ENCODE measurements at regions not wholly inside any gene's neighbourhood (a gene's known extent, or its start where the extent isn't known, plus 50 kb on each side); places are given as distances from the start of the nearest gene placed in this dataset.

DNA sequence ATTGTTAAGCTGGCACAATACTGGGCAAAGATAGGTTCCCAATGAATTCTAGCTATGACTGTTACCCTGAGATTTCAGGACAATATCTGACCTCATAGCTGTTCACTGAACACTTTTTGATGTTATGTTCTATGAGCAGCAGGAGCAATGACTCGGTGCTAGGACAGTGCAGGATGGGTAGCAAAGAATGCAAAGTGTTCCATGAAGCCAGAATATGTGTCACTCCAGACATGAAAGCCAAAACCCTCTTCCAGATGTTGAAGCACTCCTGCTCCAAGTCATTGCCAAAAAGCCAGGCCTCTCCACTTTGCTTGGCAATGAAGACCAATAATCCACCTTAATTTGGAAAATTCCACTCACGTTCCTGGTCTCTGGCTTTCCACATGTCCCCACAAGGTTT is 300.9 kb upstream of the CPEB2 start:
- no peak for DNase-seq (ENCODE audit: low spot score)

DNA sequence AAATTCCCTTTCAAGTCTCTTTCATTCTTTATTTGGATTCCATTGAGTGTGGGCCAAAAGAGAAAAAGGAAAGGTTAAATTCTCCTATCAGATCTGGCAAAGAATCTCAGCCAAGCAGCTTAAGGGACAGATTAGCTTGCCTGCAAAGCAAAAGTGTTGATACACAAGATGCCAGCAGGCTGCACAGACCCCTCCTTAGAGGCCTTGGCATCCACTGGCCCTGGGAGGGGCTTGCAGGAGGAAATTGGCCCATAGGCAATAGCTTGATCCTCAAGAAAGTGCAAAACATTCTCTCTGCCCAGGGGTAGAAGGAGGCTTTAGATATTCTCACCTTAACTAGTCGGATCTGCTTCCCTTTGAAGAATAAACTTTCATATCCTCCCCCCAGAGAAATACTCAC is 300.4 kb upstream of the CPEB2 start:
- DNase-seq (ENCODE audit: low spot score) = no peak

DNA sequence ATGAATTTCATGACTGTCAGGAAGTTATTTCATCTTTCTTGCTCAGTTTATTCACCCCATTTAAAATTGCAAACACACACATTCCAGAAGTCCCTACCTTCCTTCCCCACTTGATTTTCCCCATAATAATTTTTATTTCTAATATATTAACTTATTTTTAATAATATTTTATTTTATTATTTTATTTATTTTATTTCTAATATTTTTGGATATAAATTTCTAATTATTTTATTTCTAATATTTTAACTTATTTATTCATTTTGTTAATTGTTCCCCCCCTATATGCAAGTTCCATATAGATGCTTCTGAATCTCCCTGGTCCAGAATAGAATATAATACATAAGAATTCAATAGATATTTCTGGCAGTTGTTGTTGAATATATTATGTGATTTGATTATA is 293.7 kb upstream of the CPEB2 start:
- no peak for DNase-seq (ENCODE audit: low spot score)

DNA sequence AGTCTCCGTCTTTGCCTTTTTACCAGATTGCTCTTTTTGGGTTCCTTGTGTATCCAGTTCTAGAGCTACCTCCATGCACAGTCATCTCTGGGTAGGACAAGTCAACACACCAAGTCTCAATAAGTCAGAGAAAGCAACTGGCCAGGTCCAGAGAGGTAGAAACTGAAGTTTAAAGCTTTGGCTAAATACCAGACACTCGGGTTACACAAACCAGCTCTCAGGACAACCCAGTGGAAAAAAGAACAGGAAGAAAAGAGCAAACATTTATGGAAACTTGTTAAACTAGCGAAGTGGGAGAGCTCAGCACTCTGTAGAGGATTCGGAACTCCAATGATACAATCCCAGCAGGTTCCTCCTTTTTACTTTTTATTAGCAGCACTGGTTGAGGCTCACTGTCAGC is 291.0 kb upstream of the CPEB2 start:
- DNase-seq (ENCODE audit: low spot score) = no peak

DNA sequence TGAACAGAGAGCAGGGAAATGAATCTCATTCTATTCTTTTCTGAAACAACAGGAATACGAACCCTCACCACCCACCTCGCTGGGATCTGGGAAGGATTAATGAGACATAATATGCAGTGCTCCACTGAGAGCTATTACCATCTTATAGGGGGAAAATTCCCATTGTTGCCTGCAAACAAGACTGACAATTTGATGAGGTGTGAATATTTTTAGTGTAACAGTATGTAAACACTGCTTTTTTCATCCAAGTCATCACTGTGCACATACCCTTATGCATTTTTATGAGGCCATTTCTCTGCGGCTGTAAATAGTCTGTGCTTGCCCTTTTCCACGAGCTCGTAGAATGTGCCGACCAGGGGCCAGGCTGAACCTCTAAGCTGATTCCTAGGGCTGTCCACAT is 285.6 kb upstream of the CPEB2 start:
- DNase-seq (ENCODE audit: low spot score) = no peak

DNA sequence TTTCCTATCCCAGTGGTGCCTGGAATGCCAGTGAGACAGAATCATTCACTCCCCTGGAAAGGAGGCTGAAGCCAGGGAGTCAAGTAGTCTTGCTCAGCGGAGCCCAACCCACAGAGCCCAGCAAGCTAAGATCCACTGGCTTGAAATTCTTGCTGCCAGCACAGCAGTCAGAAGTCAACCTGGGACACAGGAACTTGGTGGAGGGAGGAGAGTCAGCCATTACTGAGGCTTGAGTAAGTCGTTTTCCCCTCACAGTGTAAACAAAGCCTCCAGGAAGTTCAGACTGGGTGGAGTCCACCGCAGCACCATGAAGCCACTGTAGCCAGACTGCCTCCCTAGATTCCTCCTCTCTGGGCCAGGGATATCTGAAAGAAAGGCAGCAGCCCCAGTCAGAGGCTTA is 283.2 kb upstream of the CPEB2 start:
- DNase-seq (ENCODE audit: low spot score) = no peak

DNA sequence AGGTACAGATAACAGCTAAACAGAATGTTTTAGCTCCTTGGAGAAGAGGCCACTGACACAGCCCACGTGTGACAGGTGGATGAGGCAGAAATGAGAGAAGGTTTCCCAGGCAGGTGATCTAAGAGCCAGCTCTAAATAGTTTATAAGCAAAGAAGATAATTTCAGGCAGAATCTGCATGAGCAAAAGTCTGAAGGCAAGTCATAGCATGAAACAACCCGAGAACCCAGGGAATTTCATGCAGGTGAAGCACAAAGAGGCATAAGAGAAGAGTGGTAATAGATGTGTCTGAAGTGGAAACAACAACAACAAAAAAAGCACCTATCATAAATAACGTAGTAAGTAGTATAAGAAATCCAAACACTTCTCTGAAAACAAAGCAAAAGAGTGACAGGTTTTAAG is 275.8 kb upstream of the CPEB2 start:
- no peak for DNase-seq (ENCODE audit: low spot score)

DNA sequence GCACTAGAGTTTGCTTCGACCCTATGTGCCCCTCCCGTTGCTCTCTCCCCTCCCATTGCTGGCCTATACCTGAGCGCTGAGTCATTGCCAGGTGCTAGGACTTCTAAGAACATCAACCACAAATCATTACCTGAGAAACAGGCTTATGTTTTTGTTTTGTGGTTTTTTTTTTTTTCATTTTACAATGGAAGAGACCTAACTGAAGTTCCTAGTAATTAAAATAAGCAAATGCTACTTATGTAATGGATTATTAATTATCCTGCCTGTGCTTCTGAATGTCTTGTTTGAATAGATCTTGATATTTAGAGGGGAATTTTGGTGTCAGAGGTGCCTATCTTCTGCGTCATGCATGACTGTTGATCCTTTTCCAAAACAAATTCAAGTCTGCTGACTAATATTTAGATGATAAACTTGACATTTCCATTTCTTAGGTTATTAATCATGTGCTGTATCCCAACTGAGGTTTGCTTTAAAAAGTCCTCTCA is 275.4 kb upstream of the CPEB2 start:
- no peak for DNase-seq (ENCODE audit: low spot score)

DNA sequence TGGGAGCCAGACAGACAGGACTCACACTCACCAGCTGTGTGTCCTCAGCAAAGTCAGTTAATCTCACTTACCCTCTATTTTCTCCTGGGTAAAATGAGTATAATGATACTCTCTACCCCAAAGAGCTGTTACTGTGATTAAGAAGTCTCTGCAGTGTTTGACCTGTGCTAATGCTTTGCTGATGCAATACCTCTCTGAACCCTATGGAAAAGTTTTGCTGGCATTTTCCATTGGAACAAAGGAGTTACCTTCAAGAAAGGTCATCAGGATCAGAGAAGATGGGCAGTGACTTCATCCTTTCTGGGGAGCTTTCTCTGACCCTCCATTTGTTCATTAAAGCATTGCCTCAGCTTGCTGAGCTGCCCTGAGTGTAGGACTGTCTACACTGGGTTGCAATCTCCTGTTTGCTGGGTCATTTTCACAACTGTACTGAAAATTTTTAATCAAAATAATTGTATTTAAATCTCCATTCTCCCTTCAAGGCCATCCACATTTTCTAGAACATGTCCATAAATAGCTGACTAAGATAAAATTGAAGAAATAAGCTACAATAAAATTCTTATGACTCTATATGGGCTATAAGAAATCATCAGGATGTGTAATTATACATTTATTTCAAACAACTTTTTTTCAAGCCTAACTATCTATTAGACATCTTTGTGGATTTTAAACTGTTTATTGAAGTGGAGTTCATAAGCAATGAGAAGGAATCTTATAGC is 272.8 kb upstream of the CPEB2 start:
- DNase-seq (ENCODE audit: low spot score) = no peak

DNA sequence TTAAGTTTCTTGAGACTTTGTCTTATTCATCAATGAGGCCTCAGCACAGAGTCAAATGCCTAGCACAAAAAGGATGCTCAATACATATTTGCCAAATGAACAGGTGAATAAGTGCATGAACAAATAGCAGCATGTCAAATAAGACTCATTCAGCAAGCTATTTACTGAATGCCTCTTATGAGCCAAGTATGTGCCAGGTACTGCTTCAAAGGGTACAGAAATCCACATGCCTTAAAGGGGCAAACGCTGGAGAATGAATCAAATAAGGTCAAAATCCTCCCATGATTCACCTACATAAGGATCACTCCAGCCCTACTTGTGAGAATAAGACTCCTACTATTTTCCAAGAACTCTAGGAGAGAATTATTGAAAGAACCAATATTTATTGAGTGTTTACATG is 260.2 kb upstream of the CPEB2 start:
- DNase-seq (ENCODE audit: low spot score) = no peak

DNA sequence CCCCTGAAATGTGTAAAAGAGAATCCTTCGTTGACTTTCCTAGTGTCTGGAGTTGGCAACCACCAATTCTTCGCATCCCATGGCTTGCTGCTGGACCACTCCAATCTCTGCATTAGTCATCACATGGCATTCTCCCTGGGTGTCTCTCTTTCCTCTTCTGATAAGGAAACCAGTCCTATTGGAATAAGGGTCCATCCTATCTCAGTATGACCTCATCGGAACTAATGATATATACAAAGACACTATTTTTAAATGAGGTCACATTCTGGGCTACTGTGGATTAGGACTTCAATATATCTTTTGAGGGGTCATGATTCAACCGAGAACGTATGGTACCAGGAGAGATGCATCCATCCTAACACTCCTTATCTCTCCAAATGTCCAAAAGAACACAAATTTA is 259.1 kb upstream of the CPEB2 start:
- DNase-seq (ENCODE audit: low spot score) = no peak

DNA sequence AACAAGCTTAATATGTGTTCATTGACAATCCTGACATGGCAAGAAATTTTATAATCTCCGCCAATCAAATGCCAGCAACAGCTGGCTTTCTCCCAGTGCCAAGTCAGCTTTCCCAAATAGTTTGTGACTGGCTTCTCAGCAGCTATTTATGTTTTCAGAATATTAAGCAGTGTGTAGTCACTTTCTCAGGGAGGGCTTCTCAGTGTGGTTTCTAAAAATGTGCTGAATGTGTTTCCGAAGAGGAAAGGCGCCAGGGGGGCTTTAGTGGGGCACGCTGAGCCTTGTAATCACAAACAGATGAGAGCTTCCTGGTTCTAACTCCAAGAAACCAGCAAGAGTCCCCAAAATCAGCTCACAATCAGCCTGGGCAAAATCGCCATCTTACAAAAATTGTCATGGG is 258.7 kb upstream of the CPEB2 start:
- DNase-seq (ENCODE audit: low spot score) = no peak

DNA sequence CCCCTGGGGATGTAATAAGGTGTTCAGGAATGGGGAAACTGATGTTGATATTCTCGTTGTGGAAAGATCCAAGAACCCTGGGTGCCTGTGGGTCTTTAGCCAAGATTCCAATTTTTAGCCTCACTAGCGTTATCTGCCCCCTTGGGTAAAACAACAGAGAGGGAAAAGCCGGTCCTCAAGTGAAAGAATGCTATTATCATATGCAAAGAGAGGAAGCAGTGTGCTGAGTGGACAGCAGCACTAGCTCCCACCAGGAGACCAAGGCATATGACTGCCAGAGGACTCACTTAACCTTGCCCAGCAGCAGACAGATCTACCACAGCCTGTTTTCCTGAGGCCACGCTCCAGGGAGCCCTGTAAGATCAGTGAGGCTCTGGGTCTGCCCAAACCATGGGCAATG is 257.9 kb upstream of the CPEB2 start:
- no peak for DNase-seq (ENCODE audit: low spot score)

DNA sequence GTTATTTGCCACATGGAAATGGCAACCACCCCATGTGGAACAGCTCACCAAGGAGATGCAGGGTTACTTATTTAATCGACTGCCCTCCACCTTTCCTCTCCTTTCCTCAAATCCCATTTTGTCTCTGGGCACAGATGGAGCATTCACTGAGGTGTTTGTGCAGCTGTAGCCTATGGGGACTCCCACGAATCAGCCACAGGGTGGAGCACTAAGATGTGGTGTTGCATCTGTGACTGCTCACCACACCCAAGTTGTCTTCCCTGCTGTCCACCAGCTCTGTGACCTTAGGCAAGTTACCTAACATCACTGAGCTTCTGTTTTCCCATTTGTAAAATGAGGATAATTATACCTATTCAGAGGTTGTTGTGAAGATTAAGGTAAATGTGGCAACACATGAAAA is 252.4 kb upstream of the CPEB2 start:
- DNase-seq (ENCODE audit: low spot score) = no peak

DNA sequence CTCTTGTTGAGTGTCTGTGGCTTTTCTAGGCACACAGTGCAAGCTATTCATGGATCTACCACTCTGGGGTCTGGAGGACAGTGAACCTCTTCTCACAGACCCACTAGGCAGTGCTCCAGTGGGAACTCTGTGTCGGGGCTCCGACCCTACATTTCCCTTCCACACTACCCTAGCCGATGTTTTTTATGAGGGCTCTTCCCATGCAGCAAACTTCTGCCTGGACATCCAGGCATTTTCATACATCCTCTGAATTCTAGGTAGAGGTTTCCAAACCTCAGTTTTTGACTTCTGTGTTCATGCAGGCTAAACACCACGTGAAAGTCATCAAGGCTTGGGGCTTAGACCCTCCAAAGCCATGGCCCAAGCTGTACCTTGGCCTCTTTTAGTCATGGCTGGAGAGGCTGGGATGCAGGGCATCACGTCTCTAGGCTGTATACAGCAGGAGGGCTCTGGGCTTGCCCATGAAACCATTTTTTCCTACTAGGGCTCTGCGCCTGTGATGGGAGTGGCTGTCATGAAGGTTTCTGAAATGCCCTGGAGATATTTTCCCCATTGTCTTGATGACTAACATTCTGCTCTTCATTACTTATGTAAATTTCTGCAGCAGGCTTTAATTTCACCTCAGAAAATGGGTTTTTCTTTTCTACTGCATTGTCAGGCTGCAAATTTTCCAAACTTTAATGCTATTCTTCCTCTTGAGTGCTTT is 249.8 kb upstream of the CPEB2 start:
- DNase-seq (ENCODE audit: low spot score) = no peak

DNA sequence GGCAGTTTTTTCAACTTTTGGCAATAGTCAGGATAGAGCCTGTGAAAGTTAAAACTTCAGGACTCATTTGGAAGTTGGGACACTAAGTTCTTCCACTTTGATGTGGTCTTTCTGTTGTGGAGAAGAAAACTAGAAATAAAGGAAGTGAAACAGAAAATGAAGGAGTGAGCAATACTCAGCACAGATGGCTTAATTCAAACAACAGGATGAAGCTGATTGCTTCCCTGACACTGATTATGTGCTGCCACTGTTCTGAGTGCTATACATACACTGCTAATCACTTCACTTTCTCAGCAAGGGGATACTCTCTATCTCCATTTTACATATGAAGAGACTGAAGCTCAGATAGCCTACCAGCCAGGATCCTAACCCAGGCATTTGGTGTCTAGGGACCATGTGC is 235.1 kb upstream of the CPEB2 start:
- DNase-seq (ENCODE audit: low spot score) = no peak

DNA sequence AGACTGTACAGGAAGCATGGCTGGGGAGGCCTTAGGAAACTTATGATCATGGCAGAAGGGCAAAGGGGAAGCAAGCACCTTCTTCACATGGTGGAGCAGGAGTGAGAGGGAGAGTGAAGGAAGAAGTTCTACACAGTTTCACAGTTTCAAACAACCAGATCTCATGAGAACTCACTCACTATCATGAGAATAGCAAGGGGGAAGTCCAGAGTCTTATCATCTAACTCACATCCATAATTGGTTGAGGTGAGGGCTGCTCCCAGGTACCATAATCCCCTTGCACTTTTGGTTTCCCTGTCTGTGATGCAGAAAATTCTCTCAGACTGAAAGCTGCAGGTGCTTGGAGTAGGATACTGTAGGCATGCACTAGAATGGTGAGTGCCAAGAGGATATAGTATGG is 233.8 kb upstream of the CPEB2 start:
- DNase-seq (ENCODE audit: low spot score) = no peak

DNA sequence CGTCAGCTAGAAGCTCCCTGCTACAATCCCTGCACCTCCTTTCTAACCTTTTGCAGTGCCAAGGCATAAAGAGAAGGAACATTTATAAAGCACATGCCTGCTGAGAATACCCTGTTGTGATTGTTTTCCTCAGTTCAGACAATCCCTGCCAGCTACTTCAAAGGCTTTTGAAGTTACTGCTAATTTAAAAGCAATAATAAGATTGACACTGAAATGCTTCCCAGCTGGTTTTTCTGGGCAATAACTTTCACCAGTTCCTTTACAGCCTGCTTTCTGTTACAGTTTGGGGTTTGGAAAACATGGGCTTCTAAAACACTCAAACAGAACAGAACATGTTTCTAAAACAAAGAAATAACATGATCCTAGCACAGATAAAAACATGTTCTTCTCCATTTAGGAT is 232.3 kb upstream of the CPEB2 start:
- no peak for DNase-seq (ENCODE audit: low spot score)

DNA sequence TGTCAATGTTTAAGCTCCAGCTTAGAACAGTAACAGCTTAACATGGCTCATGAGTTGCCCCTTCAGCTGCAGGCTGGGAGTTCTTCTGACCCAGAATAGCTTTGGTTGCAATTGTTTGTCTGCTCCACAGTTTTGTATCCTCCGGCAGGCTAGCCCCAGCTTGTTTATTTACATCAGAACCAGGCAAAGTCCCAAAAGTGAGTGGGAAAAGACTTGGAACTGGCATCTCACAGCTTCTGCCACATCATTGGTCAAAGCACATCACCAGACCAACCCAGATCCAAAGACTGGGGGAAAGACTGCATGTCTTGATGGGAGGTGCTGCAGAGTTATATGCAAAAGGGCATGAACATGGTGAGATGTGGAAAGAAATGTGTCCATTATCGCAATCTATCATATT is 231.2 kb upstream of the CPEB2 start:
- no peak for DNase-seq (ENCODE audit: low spot score)

DNA sequence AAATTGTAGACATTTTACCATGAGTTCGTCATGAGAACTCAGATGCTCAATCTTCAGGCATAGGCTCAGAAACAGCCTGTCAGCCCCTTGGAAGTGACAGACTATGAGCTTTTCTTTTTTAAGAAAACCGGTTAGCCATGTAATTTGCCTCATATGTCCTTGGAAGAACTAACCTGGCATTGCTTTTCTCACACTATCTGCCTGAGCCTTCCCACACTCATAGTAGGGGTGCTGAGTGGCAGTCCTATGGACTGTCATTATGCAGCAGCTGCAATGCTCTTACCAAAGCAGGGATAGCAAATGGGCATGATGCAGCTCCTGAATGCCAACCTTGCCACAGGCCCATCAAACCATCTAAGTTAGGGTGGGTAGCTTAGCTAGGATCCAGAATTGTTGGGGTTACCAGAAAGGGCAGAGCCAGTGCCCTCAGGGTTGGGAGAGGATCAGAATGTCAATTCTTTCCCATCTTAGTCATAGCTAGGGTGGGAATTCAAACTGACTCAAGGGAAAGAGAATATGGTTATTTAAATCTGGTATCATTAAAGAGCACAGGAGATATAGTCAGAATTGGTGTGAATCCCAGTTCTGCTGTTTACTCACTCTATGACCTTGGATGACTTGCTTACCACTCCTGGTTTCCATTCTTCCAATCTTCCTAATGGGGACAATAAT is 230.6 kb upstream of the CPEB2 start:
- DNase-seq (ENCODE audit: low spot score) = no peak

DNA sequence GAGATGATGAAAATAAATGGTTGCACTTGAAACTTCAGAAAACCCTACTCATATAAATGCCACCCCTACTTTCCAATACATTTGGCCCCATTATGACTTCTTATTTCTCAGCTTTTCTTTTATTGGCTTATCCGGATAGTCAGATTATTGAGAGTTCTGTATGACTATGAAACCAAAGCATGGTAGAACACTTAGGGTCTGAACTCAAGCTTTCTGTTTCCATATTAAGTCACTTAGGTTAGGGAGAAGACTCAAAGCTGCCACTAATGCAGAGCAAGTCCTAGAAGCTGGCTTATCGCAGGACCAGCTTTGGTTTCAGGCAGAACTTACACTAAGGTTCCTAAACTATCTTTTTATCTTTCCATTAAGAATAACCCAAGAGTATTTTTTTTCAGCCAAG is 229.9 kb upstream of the CPEB2 start:
- DNase-seq (ENCODE audit: low spot score) = no peak

DNA sequence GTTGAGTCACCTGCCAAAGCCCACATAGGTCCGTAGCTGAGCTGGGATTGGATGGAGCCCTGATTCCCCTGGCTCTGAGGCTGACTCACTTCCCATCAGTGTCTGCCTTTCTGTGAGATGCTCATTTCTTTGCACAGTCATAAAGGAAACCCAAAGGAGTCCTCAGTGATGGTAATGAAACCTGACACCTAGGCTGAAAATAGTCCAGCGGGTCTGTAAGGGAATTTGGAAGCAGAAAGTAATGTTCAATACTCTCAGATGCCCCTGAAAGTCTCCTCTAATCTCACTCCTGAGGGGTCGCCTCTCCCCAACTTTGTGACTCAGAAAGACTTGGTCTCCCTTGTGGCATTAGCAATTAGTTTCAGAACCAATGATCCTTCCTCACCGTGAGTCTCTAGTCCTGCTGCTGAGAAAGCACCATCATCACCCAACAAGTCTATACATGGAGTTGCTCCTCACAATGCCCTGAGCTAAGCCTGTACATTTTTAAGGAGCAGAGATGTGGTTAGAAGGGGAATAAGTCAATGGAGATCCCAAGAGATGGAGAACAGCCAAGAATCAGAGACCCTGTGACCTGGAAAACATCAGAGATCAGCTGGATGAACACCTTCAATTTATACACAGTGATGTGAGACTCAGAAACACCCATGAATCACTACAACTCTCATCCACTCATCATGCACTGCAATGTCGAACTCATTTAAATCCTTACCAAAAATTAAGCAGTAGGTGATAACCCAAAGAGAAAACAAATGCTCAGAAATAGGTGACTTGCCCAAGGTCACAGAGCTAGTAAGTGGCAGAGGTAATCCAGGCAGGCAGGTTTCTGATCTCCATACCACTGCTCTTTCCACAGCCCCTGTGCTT is 219.0 kb upstream of the CPEB2 start:
- DNase-seq (ENCODE audit: low spot score) = no peak

Measured in iPS-NIHi11 (cell line).